Activated CD4-positive, alpha-beta T cell treated with anti-CD3 and anti-CD28 coated beads, Interleukin-2, amount 10 ng/mL, durations not matched to agents 7 days and 5 days (primary cell): ENCODE measurements at regions not wholly inside any gene's neighbourhood (a gene's known extent, or its start where the extent isn't known, plus 50 kb on each side); places are given as distances from the start of the nearest gene placed in this dataset.

ENCODE experiments used
- CTCF ChIA-PET: fragments of 350-600 bp; sonication (Branson Sonifier 250); formaldehyde crosslinking; loops from one replicate; lab custom pipeline; 2021; ENCODE audit warnings: antibody characterized with exemption; lab: Charles Lee
- POLR2A ChIA-PET: fragments of 350-600 bp; sonication (Branson Sonifier 250); formaldehyde crosslinking; loops from one replicate; lab custom pipeline; 2021; ENCODE audit warnings: antibody characterized with exemption; lab: Charles Lee
- DNase-seq: peaks from one replicate; pipeline ENCODE4 v3.0.0-alpha.2; 2020
- H3K27ac Mint-ChIP-seq: one replicate; pipeline ENCODE4 v1.8.0; 2021; ENCODE audit warnings: mild to moderate bottlenecking, moderate library complexity, mixed read lengths
- H3K27me3 Mint-ChIP-seq: one replicate; pipeline ENCODE4 v1.8.0; 2021; ENCODE audit warnings: mixed read lengths
- H3K36me3 Mint-ChIP-seq: one replicate; pipeline ENCODE4 v1.8.0; 2021; ENCODE audit warnings: low read depth, mixed read lengths
- H3K4me1 Mint-ChIP-seq: one replicate; pipeline ENCODE4 v1.8.0; 2021; ENCODE audit warnings: mixed read lengths
- H3K4me3 Mint-ChIP-seq: one replicate; pipeline ENCODE4 v1.8.0; 2021; ENCODE audit warnings: mild to moderate bottlenecking, moderate library complexity, mixed read lengths
- H3K9me3 Mint-ChIP-seq: one replicate; pipeline ENCODE4 v1.8.0; 2021; ENCODE audit warnings: mixed read lengths

DNA sequence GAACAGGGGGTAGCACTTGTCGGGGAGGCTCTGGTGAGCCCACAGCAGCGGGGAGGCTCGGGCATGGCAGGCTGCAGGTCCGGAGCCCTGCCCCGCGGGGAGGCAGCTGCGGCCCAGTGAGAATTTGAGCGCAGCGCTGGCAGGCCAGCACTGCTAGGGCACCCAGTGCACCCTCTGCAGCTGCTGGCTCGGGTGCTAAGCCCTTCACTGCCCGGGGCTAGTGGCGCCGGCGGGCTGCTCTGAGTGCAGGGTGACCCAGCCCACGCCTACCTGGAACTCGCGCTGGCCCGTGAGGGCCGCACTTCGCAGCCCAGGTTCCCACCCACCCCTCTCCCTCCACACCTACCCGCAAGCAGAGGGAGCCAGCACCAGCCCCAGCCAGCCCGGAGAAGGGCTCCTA is 151.0 kb downstream of the NXNL2 start:
- CTCF ChIA-PET, result no interaction called here
- Mint-ChIP-seq H3K4me1 (no peaks in the 10 kb centered on the region), H3K9me3 (no peaks in the 10 kb centered on the region), H3K27ac (no peak overlapping the region), H3K27me3 (peaks cover 3% of the 10 kb centered on the region), H3K36me3 (no peaks in the 10 kb centered on the region), H3K4me3 (no peak overlapping the region)
- POLR2A ChIA-PET, result no interaction called here
- DNase-seq, result no peak

DNA sequence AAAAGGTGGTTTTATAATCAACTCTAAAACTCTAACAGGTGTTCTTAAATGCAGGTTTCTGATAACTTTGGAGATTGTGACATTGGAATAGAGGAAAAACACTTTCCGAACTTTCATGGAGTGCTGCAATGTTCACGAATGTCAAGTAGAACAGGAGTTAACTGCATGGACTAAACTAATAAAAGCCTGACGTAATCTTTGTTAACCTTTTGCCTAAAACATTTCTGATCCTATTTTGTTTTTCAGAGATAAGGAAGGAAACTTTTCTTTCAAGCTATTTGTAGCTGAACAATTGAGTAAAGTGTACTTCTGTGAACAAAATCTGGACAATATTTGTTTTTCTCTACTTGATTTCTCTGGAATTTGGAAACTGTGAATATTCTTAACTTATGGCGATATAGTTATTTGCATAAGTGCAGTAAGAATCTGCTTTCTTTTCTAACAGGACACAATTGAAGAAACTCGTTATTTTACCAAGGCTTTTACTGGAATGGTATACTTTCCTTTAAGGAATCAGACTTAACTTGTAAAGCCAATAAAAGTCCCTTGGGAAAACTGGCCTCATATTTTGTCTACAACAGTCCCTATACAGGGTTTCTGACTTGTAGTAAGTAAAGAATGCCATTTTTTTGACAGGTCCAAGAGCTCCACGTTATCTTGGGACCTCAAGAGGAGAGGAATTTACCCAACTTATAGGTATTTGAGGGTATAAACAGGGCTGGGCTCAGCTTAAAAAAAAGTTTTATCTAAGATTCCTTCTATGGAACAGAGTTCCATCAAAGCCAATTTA is 154.7 kb downstream of the NXNL2 start:
- peaks cover 6% of the 10 kb centered on the region for H3K27me3 Mint-ChIP-seq
- H3K27ac Mint-ChIP-seq, result no peak overlapping the region
- ChIA-PET CTCF (no interaction called here), POLR2A (no interaction called here)
- no peak overlapping the region for H3K4me3 Mint-ChIP-seq
- H3K36me3 Mint-ChIP-seq, result no peaks in the 10 kb centered on the region
- H3K9me3 Mint-ChIP-seq, result peaks cover 4% of the 10 kb centered on the region
- no peaks in the 10 kb centered on the region for H3K4me1 Mint-ChIP-seq
- DNase-seq, result no peak

DNA sequence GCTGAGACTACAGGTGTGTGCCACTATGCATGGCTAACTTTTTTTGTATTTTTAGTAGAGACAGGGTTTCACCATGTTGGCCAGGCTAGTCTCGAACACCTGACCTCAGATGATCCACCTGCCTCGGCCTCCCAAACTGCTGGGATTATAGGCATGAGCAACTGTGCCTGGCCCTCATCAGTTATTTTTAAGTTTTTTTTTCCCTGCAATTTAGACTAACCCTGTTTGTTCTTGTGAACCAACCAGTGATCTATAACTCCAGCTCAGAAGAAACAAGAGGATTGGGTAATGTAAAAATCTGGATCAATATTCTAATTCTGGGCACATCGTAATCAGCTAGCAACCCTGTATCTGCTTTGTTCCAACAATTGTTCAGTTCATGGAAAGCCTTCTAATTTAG is 155.7 kb downstream of the NXNL2 start:
- Mint-ChIP-seq H3K36me3 (no peaks in the 10 kb centered on the region), H3K4me1 (no peaks in the 10 kb centered on the region), H3K4me3 (no peak overlapping the region), H3K27ac (no peak overlapping the region), H3K27me3 (peaks cover 6% of the 10 kb centered on the region), H3K9me3 (peaks cover 4% of the 10 kb centered on the region)
- ChIA-PET CTCF (no interaction called here), POLR2A (no interaction called here)
- no peak for DNase-seq

GRCh38 chr9:88691091-88691490 is 156.1 kb downstream of the NXNL2 start:
- CTCF ChIA-PET, result no interaction called here
- no peaks in the 10 kb centered on the region for H3K36me3 Mint-ChIP-seq

DNA sequence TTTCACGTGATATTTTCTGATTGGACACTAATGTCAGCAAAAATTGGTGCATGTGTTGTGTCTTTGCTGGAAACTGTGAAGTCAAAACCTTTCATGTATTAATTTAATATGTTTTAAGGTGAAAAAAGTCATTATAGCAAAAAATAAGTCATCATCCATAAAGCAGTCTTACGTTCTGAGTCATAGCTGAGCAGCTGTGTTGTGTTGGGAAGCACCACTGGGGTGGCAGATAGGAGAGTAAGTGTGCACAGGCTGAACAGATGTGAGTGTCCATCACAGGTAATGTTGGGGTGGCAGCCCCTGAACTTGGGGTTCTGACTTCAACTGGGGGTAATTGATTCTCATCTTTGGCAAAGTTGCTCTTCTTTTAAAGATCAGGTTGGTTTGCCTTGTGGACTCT is 156.8 kb downstream of the NXNL2 start:
- Mint-ChIP-seq H3K27ac (no peak overlapping the region), H3K9me3 (peaks cover 4% of the 10 kb centered on the region), H3K27me3 (peaks cover 6% of the 10 kb centered on the region), H3K4me3 (no peak overlapping the region), H3K36me3 (no peaks in the 10 kb centered on the region), H3K4me1 (no peaks in the 10 kb centered on the region)
- ChIA-PET CTCF (no interaction called here), POLR2A (no interaction called here)
- no peak for DNase-seq

More at GRCh38 chr9:88691091-88691490, 156.1 kb downstream of the NXNL2 start:
- H3K4me3 Mint-ChIP-seq, result no peak overlapping the region
- H3K4me1 Mint-ChIP-seq, result no peaks in the 10 kb centered on the region
- peaks cover 6% of the 10 kb centered on the region for H3K27me3 Mint-ChIP-seq
- H3K9me3 Mint-ChIP-seq, result peaks cover 4% of the 10 kb centered on the region
- no peak overlapping the region for H3K27ac Mint-ChIP-seq
- DNase-seq, result no peak
- POLR2A ChIA-PET, result no interaction called here

DNA sequence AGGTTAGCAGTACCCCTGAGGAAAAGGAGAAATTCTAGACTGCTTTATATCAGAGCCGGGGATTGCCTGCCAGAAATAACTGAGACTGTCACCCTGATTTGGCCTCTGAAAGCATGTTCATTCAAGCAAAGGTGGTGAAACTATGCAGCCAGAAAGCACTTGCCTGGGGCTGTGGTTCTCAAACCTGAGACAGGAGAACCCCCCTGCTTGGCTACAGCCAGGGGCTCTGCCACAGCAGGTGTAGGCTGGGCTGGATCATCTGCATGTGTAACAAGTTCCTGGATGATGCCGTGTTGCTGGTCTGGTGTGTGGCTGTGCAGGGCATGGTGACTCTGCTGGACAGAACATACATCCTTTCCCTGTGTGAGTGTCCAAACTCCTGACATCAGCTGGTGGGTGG is 157.8 kb downstream of the NXNL2 start:
- Mint-ChIP-seq H3K27ac (no peak overlapping the region), H3K27me3 (peaks cover 6% of the 10 kb centered on the region), H3K36me3 (no peaks in the 10 kb centered on the region), H3K4me3 (no peak overlapping the region), H3K4me1 (no peaks in the 10 kb centered on the region), H3K9me3 (peaks cover 4% of the 10 kb centered on the region)
- no peak for DNase-seq
- ChIA-PET CTCF (no interaction called here), POLR2A (no interaction called here)

GRCh38 chr9:88694625-88695024 is 159.6 kb downstream of the NXNL2 start:
- Mint-ChIP-seq H3K36me3 (no peaks in the 10 kb centered on the region), H3K27ac (no peak overlapping the region), H3K9me3 (peaks cover 4% of the 10 kb centered on the region), H3K27me3 (peaks cover 3% of the 10 kb centered on the region), H3K4me3 (no peak overlapping the region), H3K4me1 (no peaks in the 10 kb centered on the region)
- ChIA-PET POLR2A (no interaction called here), CTCF (no interaction called here)
- DNase-seq, result no peak

GRCh38 chr9:88696501-88696900 is 161.5 kb downstream of the NXNL2 start:
- DNase-seq, result no peak
- Mint-ChIP-seq H3K9me3 (peaks cover 4% of the 10 kb centered on the region), H3K4me1 (no peaks in the 10 kb centered on the region), H3K27me3 (peaks cover 3% of the 10 kb centered on the region), H3K27ac (no peak overlapping the region), H3K4me3 (no peak overlapping the region), H3K36me3 (no peaks in the 10 kb centered on the region)
- CTCF ChIA-PET, result no interaction called here
- POLR2A ChIA-PET, result no interaction called here

DNA sequence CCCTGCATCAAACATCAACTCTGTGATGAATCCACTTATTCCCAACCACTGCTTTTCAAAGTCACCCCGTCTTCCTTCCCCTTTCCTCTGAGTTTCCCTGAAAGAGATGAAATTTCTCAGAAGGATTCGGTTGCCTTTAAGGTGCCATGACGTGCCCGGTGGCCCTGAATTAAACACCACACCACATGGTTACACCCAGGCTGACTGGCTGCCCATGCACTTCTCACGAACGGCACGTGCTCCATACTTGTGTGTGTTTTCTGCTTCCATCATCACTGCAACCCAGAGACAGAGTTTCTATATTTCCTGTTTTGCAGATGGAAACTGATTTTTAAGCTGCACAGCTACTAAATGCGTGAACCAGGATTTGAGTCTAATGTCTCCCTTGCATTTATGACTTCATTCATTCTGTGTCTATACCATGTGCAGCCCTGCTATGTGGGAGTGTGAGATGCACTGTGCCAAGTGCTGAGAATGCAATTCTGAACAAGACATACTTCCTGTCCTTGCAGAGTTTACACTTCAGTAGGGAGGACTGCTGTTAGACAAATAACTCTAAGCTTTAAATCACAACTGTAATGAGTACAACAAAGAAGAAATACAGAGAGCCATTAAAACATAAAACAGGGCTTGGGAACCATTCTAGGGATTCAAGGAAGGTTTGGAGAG is 162.9 kb downstream of the NXNL2 start:
- ChIA-PET POLR2A (no interaction called here), CTCF (interaction anchor here (0.5 kb wide), 1 partner anchor 605 kb away, joined by 4 read pairs; no protein-coding TSS in a partner anchor)

DNA sequence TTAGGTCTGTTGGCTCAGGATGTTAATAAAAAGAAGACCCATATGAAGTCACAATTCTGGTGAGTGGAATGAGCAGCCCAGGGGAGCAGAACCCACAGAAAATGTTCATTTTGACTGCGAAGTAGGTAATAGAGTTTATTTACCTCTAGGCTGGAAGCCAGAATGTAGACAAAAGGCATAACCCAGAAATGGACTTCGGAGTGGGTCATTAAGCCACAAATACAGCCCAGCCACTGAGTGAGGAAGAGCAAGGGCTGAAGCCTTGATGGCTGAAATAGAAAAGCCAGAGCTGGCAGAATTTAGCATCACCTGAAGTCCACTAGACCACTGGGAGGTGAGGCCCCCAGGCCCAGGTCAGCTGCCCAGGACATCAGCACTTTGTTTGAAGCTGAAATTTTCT is 168.0 kb downstream of the NXNL2 start:
- no peaks in the 10 kb centered on the region for H3K4me1 Mint-ChIP-seq
- no peaks in the 10 kb centered on the region for H3K27me3 Mint-ChIP-seq
- DNase-seq, result no peak
- H3K4me3 Mint-ChIP-seq, result no peak overlapping the region
- H3K27ac Mint-ChIP-seq, result no peak overlapping the region
- no peaks in the 10 kb centered on the region for H3K9me3 Mint-ChIP-seq
- ChIA-PET POLR2A (no interaction called here), CTCF (no interaction called here)
- no peaks in the 10 kb centered on the region for H3K36me3 Mint-ChIP-seq

More for the DNA sequence above, 162.9 kb downstream of the NXNL2 start:
- Mint-ChIP-seq H3K9me3 (peaks cover 4% of the 10 kb centered on the region), H3K27me3 (peaks cover 3% of the 10 kb centered on the region), H3K4me3 (no peak overlapping the region), H3K36me3 (no peaks in the 10 kb centered on the region), H3K4me1 (no peaks in the 10 kb centered on the region), H3K27ac (no peak overlapping the region)
- DNase-seq, result no peak

DNA sequence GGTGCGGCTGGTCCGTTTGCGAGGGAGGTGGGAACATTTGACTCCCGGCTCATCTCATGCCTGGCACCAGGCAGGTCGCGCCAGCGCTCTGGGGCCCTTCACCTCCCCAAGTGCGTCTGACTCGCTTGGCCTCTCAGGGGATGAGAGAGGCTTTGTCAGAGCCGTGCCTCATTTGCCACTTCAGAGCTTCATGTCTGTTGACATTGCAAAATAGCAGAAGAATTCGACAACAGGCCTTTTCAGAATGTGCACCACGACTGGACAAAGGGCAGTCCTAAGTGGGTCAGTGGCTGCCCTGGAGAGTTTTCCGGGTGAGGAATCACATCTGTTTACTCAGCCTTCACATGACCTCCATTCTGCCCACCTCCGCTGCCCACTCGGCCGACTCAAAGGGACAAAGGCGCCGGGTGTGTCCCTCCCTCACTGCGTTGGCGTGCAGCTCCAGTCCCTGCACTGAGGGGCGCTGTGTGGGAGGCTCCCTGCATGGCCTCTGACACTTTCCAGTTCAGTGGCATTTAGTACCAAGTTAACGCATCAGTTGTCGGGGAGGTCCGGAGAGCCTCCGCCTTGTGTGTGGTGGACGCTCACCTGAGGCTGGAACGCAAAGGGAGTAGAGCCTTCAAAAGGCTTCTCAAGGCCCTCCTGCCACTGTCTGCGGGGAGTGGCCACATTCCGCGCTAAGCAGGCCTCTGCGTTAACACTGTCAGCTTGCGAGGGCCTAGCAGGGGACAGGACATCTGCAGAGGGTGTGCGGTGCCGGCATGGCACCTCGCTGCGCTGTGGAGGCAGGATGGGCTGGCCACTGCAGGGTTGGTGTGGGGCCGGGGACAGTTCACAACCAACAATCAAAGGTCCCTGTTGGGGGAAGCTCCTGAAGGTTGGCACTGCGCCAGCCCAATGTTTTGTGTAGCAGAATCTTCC is 171.5 kb downstream of the NXNL2 start:
- Mint-ChIP-seq H3K4me3 (no peak overlapping the region), H3K27me3 (no peaks in the 10 kb centered on the region), H3K27ac (no peak overlapping the region), H3K4me1 (no peaks in the 10 kb centered on the region), H3K9me3 (no peaks in the 10 kb centered on the region), H3K36me3 (no peaks in the 10 kb centered on the region)
- no peak for DNase-seq
- ChIA-PET POLR2A (no interaction called here), CTCF (no interaction called here)

GRCh38 chr9:88710449-88710848 is 175.5 kb downstream of the NXNL2 start:
- Mint-ChIP-seq H3K4me3 (no peak overlapping the region), H3K27ac (no peak overlapping the region), H3K27me3 (no peaks in the 10 kb centered on the region), H3K4me1 (no peaks in the 10 kb centered on the region), H3K36me3 (no peaks in the 10 kb centered on the region), H3K9me3 (no peaks in the 10 kb centered on the region)
- POLR2A ChIA-PET, result no interaction called here
- DNase-seq, result no peak
- CTCF ChIA-PET, result no interaction called here

DNA sequence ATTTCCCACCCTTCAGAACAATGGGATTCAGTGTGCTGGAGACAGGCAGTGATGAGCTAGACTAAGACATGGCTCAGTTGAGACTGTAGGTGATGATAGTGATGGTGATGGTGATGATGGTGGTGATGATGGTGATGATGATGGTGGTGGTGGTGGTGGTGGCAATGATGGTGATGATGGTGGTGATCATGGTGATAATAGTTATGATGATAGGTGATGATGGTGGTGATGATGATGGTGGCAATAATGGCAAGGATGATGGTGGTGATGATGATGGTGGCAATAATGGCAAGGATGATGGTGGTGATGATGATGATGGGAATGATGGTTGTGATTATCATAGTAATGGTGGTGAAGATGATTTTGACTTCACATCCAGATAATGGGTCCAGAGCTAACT is 176.7 kb downstream of the NXNL2 start:
- no peaks in the 10 kb centered on the region for H3K9me3 Mint-ChIP-seq
- H3K36me3 Mint-ChIP-seq, result no peaks in the 10 kb centered on the region
- H3K4me1 Mint-ChIP-seq, result no peaks in the 10 kb centered on the region
- no peak overlapping the region for H3K27ac Mint-ChIP-seq
- CTCF ChIA-PET, result no interaction called here
- H3K27me3 Mint-ChIP-seq, result no peaks in the 10 kb centered on the region
- POLR2A ChIA-PET, result no interaction called here
- no peak for DNase-seq
- H3K4me3 Mint-ChIP-seq, result no peak overlapping the region
